ENCODE measurements at regions not wholly inside any gene's neighbourhood (a gene's known extent, or its start where the extent isn't known, plus 50 kb on each side); places are given as distances from the start of the nearest gene placed in this dataset.

- ATAC-seq: no peak
These were observed 436.2 kb downstream of the BUD13 start for GRCh38 chr11:116336540-116336939.

GRCh38 chr11:116335891-116336290 is 436.9 kb downstream of the BUD13 start:
- no peak for ATAC-seq
- no peak overlapping the region for H3K27ac ChIP-seq

More at GRCh38 chr11:116336540-116336939, 436.2 kb downstream of the BUD13 start:
- TF ChIP-seq POLR2A (IDR thresholded peaks at IDR 0.05): no peak
- Histone ChIP-seq H3K4me3 (no peak overlapping the region), H3K36me3 (no peaks in the 10 kb centered on the region), H3K27ac (no peak overlapping the region), H3K9me3 (peaks cover 0 to 12% (median 0%) of the 10 kb centered on the region in 3 donors), H3K27me3 (peaks cover 14% of the 10 kb centered on the region), H3K4me1 (no peaks in the 10 kb centered on the region)
- WGBS, 2 donors (ENCODE audit: low coverage in 1 of 2): 100% methylated on average over 1 of the region's 1 CpG; no CpG with 5 or more reads in 1 of the 2 donors

GRCh38 chr11:116335078-116335477 is 437.7 kb downstream of the BUD13 start:
- Histone ChIP-seq H3K27me3 (peaks cover 14% of the 10 kb centered on the region), H3K36me3 (no peaks in the 10 kb centered on the region), H3K27ac (no peak overlapping the region), H3K4me1 (no peaks in the 10 kb centered on the region), H3K4me3 (no peak overlapping the region), H3K9me3 (peaks cover 0 to 12% (median 0%) of the 10 kb centered on the region in 3 donors)
- ATAC-seq: no peak
- no CpG with 5 or more reads among the region's 1 CpG for WGBS, 2 donors (ENCODE audit: low coverage in 1 of 2)
- no peak for TF ChIP-seq POLR2A (IDR thresholded peaks at IDR 0.05)
- TF ChIP-seq POLR2AphosphoS5 (IDR thresholded peaks at IDR 0.05): no peak
- no peak for TF ChIP-seq EP300 (IDR thresholded peaks at IDR 0.05)
- no peak for TF ChIP-seq CTCF (IDR thresholded peaks at IDR 0.05)

More at GRCh38 chr11:116335891-116336290, 436.9 kb downstream of the BUD13 start:
- H3K9me3 ChIP-seq: peaks cover 0 to 12% (median 0%) of the 10 kb centered on the region in 3 donors
- no peaks in the 10 kb centered on the region for H3K4me1 ChIP-seq
- 87% methylated on average over 3 of the region's 3 CpGs; no CpG with 5 or more reads in 1 of the 2 donors for WGBS, 2 donors (ENCODE audit: low coverage in 1 of 2)
- no peaks in the 10 kb centered on the region for H3K36me3 ChIP-seq
- H3K27me3 ChIP-seq: peaks cover 14% of the 10 kb centered on the region
- TF ChIP-seq POLR2AphosphoS5 (IDR thresholded peaks at IDR 0.05): no peak
- TF ChIP-seq EP300 (IDR thresholded peaks at IDR 0.05): no peak
- H3K4me3 ChIP-seq: no peak overlapping the region

GRCh38 chr11:116334596-116334995 is 438.2 kb downstream of the BUD13 start:
- Histone ChIP-seq H3K27me3 (peaks cover 14% of the 10 kb centered on the region), H3K9me3 (peaks cover 0 to 12% (median 0%) of the 10 kb centered on the region in 3 donors), H3K4me3 (no peak overlapping the region), H3K4me1 (no peaks in the 10 kb centered on the region), H3K27ac (no peak overlapping the region), H3K36me3 (no peaks in the 10 kb centered on the region)
- WGBS, 2 donors (ENCODE audit: low coverage in 1 of 2): no CpG with 5 or more reads among the region's 3 CpGs
- TF ChIP-seq POLR2A (IDR thresholded peaks at IDR 0.05) (no peak), POLR2AphosphoS5 (IDR thresholded peaks at IDR 0.05) (no peak), CTCF (IDR thresholded peaks at IDR 0.05) (no peak), EP300 (IDR thresholded peaks at IDR 0.05) (no peak)
- no peak for ATAC-seq

GRCh38 chr11:116333001-116333535 is 439.7 kb downstream of the BUD13 start:
- H3K4me3 ChIP-seq: no peak overlapping the region
- H3K36me3 ChIP-seq: no peaks in the 10 kb centered on the region
- peaks cover 14% of the 10 kb centered on the region for H3K27me3 ChIP-seq
- ATAC-seq: no peak
- H3K4me1 ChIP-seq: no peaks in the 10 kb centered on the region
- H3K9me3 ChIP-seq: peaks cover 0 to 12% (median 0%) of the 10 kb centered on the region in 3 donors
- TF ChIP-seq CTCF (IDR thresholded peaks at IDR 0.05) (no peak), POLR2AphosphoS5 (IDR thresholded peaks at IDR 0.05) (no peak), POLR2A (IDR thresholded peaks at IDR 0.05) (no peak), EP300 (IDR thresholded peaks at IDR 0.05) (no peak)
- H3K27ac ChIP-seq: no peak overlapping the region
- WGBS, 2 donors (ENCODE audit: low coverage in 1 of 2): 50 to 58% methylated on average over 2 to 3 of the region's 3 CpGs

- 66 to 88% methylated on average over 5 to 7 of the region's 8 CpGs for WGBS, 2 donors (ENCODE audit: low coverage in 1 of 2)
- TF ChIP-seq CTCF (IDR thresholded peaks at IDR 0.05) (no peak), EP300 (IDR thresholded peaks at IDR 0.05) (no peak), POLR2AphosphoS5 (IDR thresholded peaks at IDR 0.05) (no peak), POLR2A (IDR thresholded peaks at IDR 0.05) (no peak)
These were observed 440.4 kb downstream of the BUD13 start for GRCh38 chr11:116332391-116332790.

More at GRCh38 chr11:116332391-116332790, 440.4 kb downstream of the BUD13 start:
- no peak overlapping the region for H3K4me3 ChIP-seq
- H3K9me3 ChIP-seq: peaks cover 0 to 9% (median 0%) of the 10 kb centered on the region in 3 donors
- H3K27me3 ChIP-seq: peaks cover 14% of the 10 kb centered on the region
- H3K4me1 ChIP-seq: no peaks in the 10 kb centered on the region
- H3K36me3 ChIP-seq: no peaks in the 10 kb centered on the region
- no peak for ATAC-seq
- no peak overlapping the region for H3K27ac ChIP-seq

Data from gastroesophageal sphincter (tissue), 4 donors.